ENCODE measurements at regions not wholly inside any gene's neighbourhood (a gene's known extent, or its start where the extent isn't known, plus 50 kb on each side); places are given as distances from the start of the nearest gene placed in this dataset.

- no peak for TF ChIP-seq CTCF (IDR thresholded peaks at IDR 0.05; ENCODE audit: insufficient read depth, low read length, missing control alignments)
- POLR2A ChIA-PET = no interaction called here
- CTCF ChIA-PET = interaction anchor here (1.1 kb wide), 1 partner anchor 12 kb away, joined by 3 read pairs; no protein-coding TSS in a partner anchor
- no peak overlapping the region for H3K4me3 ChIP-seq (ENCODE audit: low read depth, low read length)
- no peak for DNase-seq (ENCODE audit: low read depth, low spot score)
These were observed 1052.8 kb upstream of the TMEM132C start for GRCh38 chr12:127214186-127214585.

- ChIA-PET POLR2A (no interaction called here), CTCF (interaction anchor here (1.7 kb wide), 1 partner anchor 22 kb away, joined by 4 read pairs; no protein-coding TSS in a partner anchor)
- no peak overlapping the region for H3K4me3 ChIP-seq (ENCODE audit: low read depth, low read length)
- no peak for TF ChIP-seq CTCF (IDR thresholded peaks at IDR 0.05; ENCODE audit: insufficient read depth, low read length, missing control alignments)
- DNase-seq (ENCODE audit: low read depth, low spot score) = no peak
These were observed 1044.0 kb upstream of the TMEM132C start for GRCh38 chr12:127223011-127223410.

GRCh38 chr12:127223731-127224130, 1043.2 kb upstream of the TMEM132C start:
- TF ChIP-seq CTCF (IDR thresholded peaks at IDR 0.05; ENCODE audit: insufficient read depth, low read length, missing control alignments) = no peak
- DNase-seq (ENCODE audit: low read depth, low spot score) = no peak
- no peak overlapping the region for H3K4me3 ChIP-seq (ENCODE audit: low read depth, low read length)
- POLR2A ChIA-PET = no interaction called here
- CTCF ChIA-PET = interaction anchor here (1.7 kb wide), 1 partner anchor 22 kb away, joined by 4 read pairs; no protein-coding TSS in a partner anchor

- no peak for TF ChIP-seq CTCF (IDR thresholded peaks at IDR 0.05; ENCODE audit: insufficient read depth, low read length, missing control alignments)
- H3K4me3 ChIP-seq (ENCODE audit: low read depth, low read length) = no peak overlapping the region; the same call in 1 of the 2 replicates
- CTCF ChIA-PET = interaction anchor here (1.1 to 1.7 kb wide), 4 partner anchors 10 to 80 kb away, joined by 3 to 4 read pairs (median 4); no protein-coding TSS in a partner anchor
- POLR2A ChIA-PET = interaction anchor here (0.8 to 1.4 kb wide), 3 partner anchors 9 to 54 kb away, joined by 3 to 5 read pairs (median 4); no protein-coding TSS in a partner anchor
- peak; percentile 94 for DNase-seq (ENCODE audit: low read depth, low spot score)
These were observed 1036.1 kb upstream of the TMEM132C start for GRCh38 chr12:127230843-127231260.

GRCh38 chr12:127231371-127231770, 1035.6 kb upstream of the TMEM132C start:
- ChIA-PET POLR2A (interaction anchor here (1.1 to 1.4 kb wide), 2 partner anchors 9 to 41 kb away, joined by 4 to 5 read pairs; no protein-coding TSS in a partner anchor), CTCF (interaction anchor here (1.1 to 1.7 kb wide), 4 partner anchors 10 to 81 kb away, joined by 3 to 4 read pairs (median 4); no protein-coding TSS in a partner anchor)
- H3K4me3 ChIP-seq (ENCODE audit: low read depth, low read length) = no peak overlapping the region
- DNase-seq (ENCODE audit: low read depth, low spot score) = no peak
- no peak for TF ChIP-seq CTCF (IDR thresholded peaks at IDR 0.05; ENCODE audit: insufficient read depth, low read length, missing control alignments)

- no peak for DNase-seq (ENCODE audit: low read depth, low spot score)
- TF ChIP-seq CTCF (IDR thresholded peaks at IDR 0.05; ENCODE audit: insufficient read depth, low read length, missing control alignments) = no peak
- ChIA-PET CTCF (no interaction called here), POLR2A (no interaction called here)
- H3K4me3 ChIP-seq (ENCODE audit: low read depth, low read length) = no peak overlapping the region
These were observed 1034.0 kb upstream of the TMEM132C start for GRCh38 chr12:127233016-127233415.
